ENCODE measurements at regions not wholly inside any gene's neighbourhood (a gene's known extent, or its start where the extent isn't known, plus 50 kb on each side); places are given as distances from the start of the nearest gene placed in this dataset.

DNA sequence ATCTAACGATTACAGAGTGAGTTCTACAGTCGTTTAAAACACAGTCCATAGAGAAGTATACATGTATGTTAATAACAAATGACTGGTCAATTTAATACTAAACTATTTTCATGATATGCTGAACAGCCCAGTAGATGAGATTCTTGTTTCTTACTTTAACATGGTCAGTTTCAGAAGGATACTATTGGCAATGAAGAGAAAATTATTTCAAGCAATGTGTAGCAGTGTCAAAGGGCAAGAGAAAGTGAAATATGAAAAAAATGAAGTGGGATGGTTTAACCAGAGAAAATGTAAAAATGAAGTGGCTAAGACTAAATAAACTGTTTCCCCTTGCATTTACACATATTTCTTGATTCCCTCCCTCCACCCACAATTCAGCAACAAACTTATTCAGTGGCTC lies 192.1 kb upstream of the TTC14 start:
- H3K4me3 ChIP-seq (ENCODE audit: low read depth, low read length): no peak overlapping the region
- TF ChIP-seq, protein P1, sequence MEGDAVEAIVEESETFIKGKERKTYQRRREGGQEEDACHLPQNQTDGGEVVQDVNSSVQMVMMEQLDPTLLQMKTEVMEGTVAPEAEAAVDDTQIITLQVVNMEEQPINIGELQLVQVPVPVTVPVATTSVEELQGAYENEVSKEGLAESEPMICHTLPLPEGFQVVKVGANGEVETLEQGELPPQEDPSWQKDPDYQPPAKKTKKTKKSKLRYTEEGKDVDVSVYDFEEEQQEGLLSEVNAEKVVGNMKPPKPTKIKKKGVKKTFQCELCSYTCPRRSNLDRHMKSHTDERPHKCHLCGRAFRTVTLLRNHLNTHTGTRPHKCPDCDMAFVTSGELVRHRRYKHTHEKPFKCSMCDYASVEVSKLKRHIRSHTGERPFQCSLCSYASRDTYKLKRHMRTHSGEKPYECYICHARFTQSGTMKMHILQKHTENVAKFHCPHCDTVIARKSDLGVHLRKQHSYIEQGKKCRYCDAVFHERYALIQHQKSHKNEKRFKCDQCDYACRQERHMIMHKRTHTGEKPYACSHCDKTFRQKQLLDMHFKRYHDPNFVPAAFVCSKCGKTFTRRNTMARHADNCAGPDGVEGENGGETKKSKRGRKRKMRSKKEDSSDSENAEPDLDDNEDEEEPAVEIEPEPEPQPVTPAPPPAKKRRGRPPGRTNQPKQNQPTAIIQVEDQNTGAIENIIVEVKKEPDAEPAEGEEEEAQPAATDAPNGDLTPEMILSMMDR (conservative IDR thresholded peaks at IDR 0.05; ENCODE audit: low read depth, low read length): no peak
- no peak for DNase-seq (ENCODE audit: low read depth)

DNA sequence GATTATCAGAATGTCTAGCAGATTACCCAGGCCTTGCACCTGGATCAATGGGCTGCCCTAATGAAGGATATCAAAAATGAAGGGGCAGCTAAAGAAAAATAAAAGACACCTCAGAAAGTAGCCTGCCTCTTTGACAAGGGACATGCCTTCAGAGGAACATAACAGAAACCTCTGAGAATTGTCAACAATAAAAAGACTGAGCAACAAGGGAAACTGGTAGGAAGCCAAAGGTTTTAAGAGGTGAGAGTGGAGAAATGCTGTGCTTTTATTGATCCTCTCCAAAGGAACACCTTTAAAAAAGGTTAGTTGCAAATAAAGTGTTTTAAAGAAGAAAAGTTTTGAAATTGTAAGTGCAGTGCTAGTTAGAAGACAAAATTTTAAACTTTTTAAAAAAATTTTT lies 187.8 kb upstream of the TTC14 start:
- no peak overlapping the region for H3K4me3 ChIP-seq (ENCODE audit: low read depth, low read length)
- TF ChIP-seq, protein P1 (conservative IDR thresholded peaks at IDR 0.05; ENCODE audit: low read depth, low read length): no peak
- no peak for DNase-seq (ENCODE audit: low read depth)

DNA sequence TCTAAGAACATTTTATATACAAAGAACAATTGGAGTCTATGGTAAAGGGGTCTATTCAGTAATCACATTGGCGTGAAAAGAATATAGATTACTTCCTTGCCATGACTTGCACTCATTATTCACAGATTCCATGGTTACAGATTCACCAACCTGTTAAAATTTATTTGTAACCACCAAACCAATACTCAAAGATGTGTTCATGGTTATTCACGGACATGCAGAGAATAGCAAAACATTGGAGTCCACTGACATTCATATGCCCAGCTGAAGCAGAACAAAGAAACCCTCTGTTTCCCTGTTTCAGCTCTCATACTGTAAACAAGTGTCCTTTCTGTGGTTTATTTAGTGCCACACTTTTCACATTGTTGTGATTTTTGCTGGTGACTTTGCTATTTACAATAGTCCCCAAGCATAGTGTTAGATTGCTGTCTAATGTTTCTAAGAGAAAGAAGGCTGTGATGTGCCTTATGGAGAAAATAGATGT lies 185.8 kb upstream of the TTC14 start:
- TF ChIP-seq, protein P1 (conservative IDR thresholded peaks at IDR 0.05; ENCODE audit: low read depth, low read length): no peak
- no peak overlapping the region for H3K4me3 ChIP-seq (ENCODE audit: low read depth, low read length)
- peak; percentile 40 for DNase-seq (ENCODE audit: low read depth)

DNA sequence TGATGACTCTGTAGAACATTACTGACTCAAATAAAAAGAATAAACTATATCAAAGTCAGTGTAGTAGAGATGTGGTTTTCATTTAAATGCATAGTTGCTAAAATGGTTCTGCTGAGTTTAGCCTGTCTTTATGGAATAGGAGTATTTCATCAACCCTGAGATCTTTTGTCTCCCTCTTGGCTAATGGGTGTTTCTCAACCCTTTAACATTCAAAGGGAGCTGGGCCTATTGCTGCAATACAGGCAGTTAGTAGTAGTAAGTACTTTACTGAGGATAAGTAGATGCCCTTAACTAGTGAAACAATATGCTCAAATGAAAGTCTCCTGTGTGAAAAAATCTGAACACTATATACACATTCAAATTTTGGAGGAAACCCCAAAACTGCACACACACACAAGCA lies 184.7 kb upstream of the TTC14 start:
- TF ChIP-seq, protein P1 (conservative IDR thresholded peaks at IDR 0.05; ENCODE audit: low read depth, low read length): no peak
- no peak for DNase-seq (ENCODE audit: low read depth)
- H3K4me3 ChIP-seq (ENCODE audit: low read depth, low read length): no peak overlapping the region

DNA sequence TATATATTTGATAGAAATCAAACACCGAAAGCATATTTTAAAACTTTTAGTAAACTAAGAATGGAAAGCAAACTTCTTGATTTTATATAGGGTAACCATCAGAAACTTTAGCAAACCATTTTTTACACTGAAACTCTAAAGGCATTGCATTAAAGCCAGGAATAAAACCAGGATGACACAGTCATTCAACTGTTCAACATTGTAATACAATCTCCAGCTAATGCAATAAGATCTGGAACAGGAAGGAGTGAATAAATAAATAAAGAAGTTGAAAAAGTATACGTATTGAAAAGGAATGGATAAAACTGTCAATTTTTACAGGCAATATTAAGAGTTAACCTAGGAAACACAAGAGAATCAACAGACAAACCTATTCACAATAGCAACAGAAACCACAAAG lies 181.9 kb upstream of the TTC14 start:
- no peak for DNase-seq (ENCODE audit: low read depth)
- H3K4me3 ChIP-seq (ENCODE audit: low read depth, low read length): no peak overlapping the region
- TF ChIP-seq, protein P1 (conservative IDR thresholded peaks at IDR 0.05; ENCODE audit: low read depth, low read length): no peak

DNA sequence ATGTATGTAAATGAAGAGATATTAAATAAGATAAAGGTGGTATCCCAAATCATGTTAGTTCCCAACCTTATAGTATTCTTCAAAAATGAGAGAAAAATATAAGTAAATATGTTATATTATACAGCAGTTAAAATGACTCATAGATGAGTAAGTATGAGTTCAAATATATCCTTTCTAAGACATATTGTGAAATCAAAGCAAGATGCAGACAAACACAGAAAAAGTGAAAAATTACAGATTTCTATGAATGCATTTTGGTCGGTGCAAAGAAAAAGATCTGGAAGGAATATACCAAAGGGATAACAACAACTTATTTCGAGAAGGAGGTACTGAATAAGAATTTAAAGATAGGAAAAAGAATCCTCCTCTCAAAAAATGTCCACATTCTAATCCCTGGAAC lies 181.2 kb upstream of the TTC14 start:
- no peak for DNase-seq (ENCODE audit: low read depth)
- TF ChIP-seq, protein P1 (conservative IDR thresholded peaks at IDR 0.05; ENCODE audit: low read depth, low read length): no peak
- no peak overlapping the region for H3K4me3 ChIP-seq (ENCODE audit: low read depth, low read length)

DNA sequence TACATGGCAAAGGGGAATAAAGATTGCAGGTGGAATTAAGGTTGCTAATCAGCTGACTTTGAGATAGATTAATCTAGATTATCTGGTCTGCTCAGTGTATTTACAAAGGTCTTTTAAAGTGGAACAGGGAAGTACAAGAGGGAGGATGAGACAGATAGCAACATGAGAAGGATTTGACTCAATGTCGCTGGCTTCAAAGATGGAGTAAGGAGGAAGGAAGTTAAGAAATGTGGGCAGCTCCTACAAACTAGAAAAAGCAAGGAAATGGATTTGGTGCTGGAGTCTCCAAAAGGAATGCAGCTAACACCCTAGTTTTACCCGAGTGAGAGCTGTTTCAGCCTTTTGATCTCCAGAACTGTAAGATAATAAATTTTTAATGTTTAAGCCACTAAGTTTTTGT lies 180.7 kb upstream of the TTC14 start:
- TF ChIP-seq, protein P1 (conservative IDR thresholded peaks at IDR 0.05; ENCODE audit: low read depth, low read length): no peak
- no peak overlapping the region for H3K4me3 ChIP-seq (ENCODE audit: low read depth, low read length)
- DNase-seq (ENCODE audit: low read depth): no peak
